ENCODE measurements at regions not wholly inside any gene's neighbourhood (a gene's known extent, or its start where the extent isn't known, plus 50 kb on each side); places are given as distances from the start of the nearest gene placed in this dataset.

- Histone ChIP-seq H2AFZ (ENCODE audit: low read depth, low read length, poor library complexity, severe bottlenecking) (no peak overlapping the region), H3K4me3 (replicated peaks in 1 of 2; ENCODE audit: low read depth in 1 of 2, low read length in 2 of 2) (no peak overlapping the region), H4K20me1 (ENCODE audit: insufficient read depth) (no peaks in the 10 kb centered on the region), H3K9me2 (ENCODE audit: insufficient read depth) (no peaks in the 10 kb centered on the region), H3K27ac (ENCODE audit: low read depth, low read length) (no peak overlapping the region), H3K9me3 (ENCODE audit: control insufficient read depth in 1 of 2, insufficient read depth in 1 of 2, low read depth in 1 of 2, low read length in 2 of 2) (no peaks in the 10 kb centered on the region), H3K36me3 (ENCODE audit: control insufficient read depth in 1 of 2, insufficient read depth in 2 of 2, low read length in 2 of 2) (no peaks in the 10 kb centered on the region), H3K27me3 (ENCODE audit: insufficient read depth, low read length) (0 out of 2 replicates have a peak, but pooled peaks cover 2% of the 10 kb centered on the region), H3K79me2 (ENCODE audit: insufficient read depth, low read length) (no peaks in the 10 kb centered on the region), H3K4me1 (ENCODE audit: control insufficient read depth in 1 of 2, insufficient read depth in 2 of 2, low read length in 2 of 2) (no peaks in the 10 kb centered on the region), H3K9ac (ENCODE audit: low read length) (no peak overlapping the region), H3K4me2 (ENCODE audit: low read length) (no peak overlapping the region)
- no TSS peak for BruUV-seq (replicated peaks)
- intact Hi-C loops (cut with micrococcal nuclease): no loop called here
- CTCF ChIA-PET: no interaction called here
- TF ChIP-seq FOSL1 (IDR thresholded peaks at IDR 0.05; ENCODE audit: low read depth): no peak
- TF ChIP-seq RAD21 (IDR thresholded peaks at IDR 0.05; ENCODE audit: low read depth): no peak
- TF ChIP-seq SRF (IDR thresholded peaks at IDR 0.05; ENCODE audit: low read depth): no peak
- no peak for TF ChIP-seq SP1 (IDR thresholded peaks at IDR 0.05; ENCODE audit: low read depth)
- TF ChIP-seq JUND (IDR thresholded peaks at IDR 0.05): no peak
- no peak for TF ChIP-seq SIN3A (IDR thresholded peaks at IDR 0.05; ENCODE audit: low read depth)
- ATAC-seq: no peak
- POLR2A ChIA-PET: no interaction called here
- DNase-seq (ENCODE audit: low read depth, low spot score): no peak
- RAD21 ChIA-PET (ENCODE audit: low non-redundant PET in 1 of 2, low total read pairs in 2 of 2, uncharacterized antibody in 2 of 2, unreplicated experiment in 2 of 2): no interaction called here
Observed at GRCh38 chr4:72899214-72899613, 170.3 kb downstream of the COX18 start.

DNA sequence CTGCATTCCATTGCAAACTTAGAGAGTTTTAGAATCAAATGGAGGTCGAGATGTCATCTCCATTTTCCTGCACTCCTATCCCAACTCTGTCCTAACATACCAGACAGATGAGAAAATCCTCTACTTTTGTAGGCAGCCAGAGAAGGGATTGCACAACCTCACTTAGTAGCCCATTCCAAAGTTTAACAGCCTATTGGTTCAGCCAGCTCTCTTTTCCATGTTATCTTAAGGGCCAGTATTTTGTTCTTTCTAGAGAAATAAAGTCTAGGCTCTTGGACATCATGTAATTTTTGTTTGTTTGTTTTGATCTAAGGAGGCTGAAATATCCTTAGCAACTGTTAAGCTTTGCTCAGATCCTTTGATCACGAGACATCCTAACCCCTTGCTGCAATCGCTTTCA, 173.0 kb downstream of the COX18 start:
- H3K9me2 ChIP-seq (ENCODE audit: insufficient read depth): no peaks in the 10 kb centered on the region
- H3K36me3 ChIP-seq (ENCODE audit: control insufficient read depth in 1 of 2, insufficient read depth in 2 of 2, low read length in 2 of 2): no peaks in the 10 kb centered on the region
- H3K9ac ChIP-seq (ENCODE audit: low read length): no peak overlapping the region
- H3K4me1 ChIP-seq (ENCODE audit: control insufficient read depth in 1 of 2, insufficient read depth in 2 of 2, low read length in 2 of 2): no peaks in the 10 kb centered on the region
- H4K20me1 ChIP-seq (ENCODE audit: insufficient read depth): no peaks in the 10 kb centered on the region
- ChIA-PET POLR2A (no interaction called here), CTCF (no interaction called here), RAD21 (ENCODE audit: low non-redundant PET in 1 of 2, low total read pairs in 2 of 2, uncharacterized antibody in 2 of 2, unreplicated experiment in 2 of 2) (no interaction called here)
- ATAC-seq: no peak
- H3K27ac ChIP-seq (ENCODE audit: low read depth, low read length): no peak overlapping the region
- BruUV-seq (replicated peaks): no TSS peak
- H3K9me3 ChIP-seq (ENCODE audit: control insufficient read depth in 1 of 2, insufficient read depth in 1 of 2, low read depth in 1 of 2, low read length in 2 of 2): no peaks in the 10 kb centered on the region
- no peak for DNase-seq (ENCODE audit: low read depth, low spot score)
- H3K27me3 ChIP-seq (ENCODE audit: insufficient read depth, low read length): 0 out of 2 replicates have a peak, but pooled peaks cover 10% of the 10 kb centered on the region
- no peak overlapping the region for H3K4me3 ChIP-seq (replicated peaks in 1 of 2; ENCODE audit: low read depth in 1 of 2, low read length in 2 of 2)
- H2AFZ ChIP-seq (ENCODE audit: low read depth, low read length, poor library complexity, severe bottlenecking): no peak overlapping the region
- no peak overlapping the region for H3K4me2 ChIP-seq (ENCODE audit: low read length)
- H3K79me2 ChIP-seq (ENCODE audit: insufficient read depth, low read length): no peaks in the 10 kb centered on the region
- intact Hi-C loops (cut with micrococcal nuclease): no loop called here
- no peak for TF ChIP-seq ATF3 (IDR thresholded peaks at IDR 0.05)
- no peak for TF ChIP-seq RAD21 (IDR thresholded peaks at IDR 0.05; ENCODE audit: low read depth)
- TF ChIP-seq, protein P1, sequence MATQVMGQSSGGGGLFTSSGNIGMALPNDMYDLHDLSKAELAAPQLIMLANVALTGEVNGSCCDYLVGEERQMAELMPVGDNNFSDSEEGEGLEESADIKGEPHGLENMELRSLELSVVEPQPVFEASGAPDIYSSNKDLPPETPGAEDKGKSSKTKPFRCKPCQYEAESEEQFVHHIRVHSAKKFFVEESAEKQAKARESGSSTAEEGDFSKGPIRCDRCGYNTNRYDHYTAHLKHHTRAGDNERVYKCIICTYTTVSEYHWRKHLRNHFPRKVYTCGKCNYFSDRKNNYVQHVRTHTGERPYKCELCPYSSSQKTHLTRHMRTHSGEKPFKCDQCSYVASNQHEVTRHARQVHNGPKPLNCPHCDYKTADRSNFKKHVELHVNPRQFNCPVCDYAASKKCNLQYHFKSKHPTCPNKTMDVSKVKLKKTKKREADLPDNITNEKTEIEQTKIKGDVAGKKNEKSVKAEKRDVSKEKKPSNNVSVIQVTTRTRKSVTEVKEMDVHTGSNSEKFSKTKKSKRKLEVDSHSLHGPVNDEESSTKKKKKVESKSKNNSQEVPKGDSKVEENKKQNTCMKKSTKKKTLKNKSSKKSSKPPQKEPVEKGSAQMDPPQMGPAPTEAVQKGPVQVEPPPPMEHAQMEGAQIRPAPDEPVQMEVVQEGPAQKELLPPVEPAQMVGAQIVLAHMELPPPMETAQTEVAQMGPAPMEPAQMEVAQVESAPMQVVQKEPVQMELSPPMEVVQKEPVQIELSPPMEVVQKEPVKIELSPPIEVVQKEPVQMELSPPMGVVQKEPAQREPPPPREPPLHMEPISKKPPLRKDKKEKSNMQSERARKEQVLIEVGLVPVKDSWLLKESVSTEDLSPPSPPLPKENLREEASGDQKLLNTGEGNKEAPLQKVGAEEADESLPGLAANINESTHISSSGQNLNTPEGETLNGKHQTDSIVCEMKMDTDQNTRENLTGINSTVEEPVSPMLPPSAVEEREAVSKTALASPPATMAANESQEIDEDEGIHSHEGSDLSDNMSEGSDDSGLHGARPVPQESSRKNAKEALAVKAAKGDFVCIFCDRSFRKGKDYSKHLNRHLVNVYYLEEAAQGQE (IDR thresholded peaks at IDR 0.05; ENCODE audit: low read depth): no peak
- TF ChIP-seq POLR2AphosphoS5 (IDR thresholded peaks at IDR 0.05; ENCODE audit: low read depth, low read length): no peak
- TF ChIP-seq YY1 (IDR thresholded peaks at IDR 0.05; ENCODE audit: extremely low read depth, insufficient replicate concordance, low read depth, low read length): no peak
- no peak for TF ChIP-seq ELF1 (IDR thresholded peaks at IDR 0.05; ENCODE audit: borderline replicate concordance, low read depth)
- TF ChIP-seq EZH2 (IDR thresholded peaks at IDR 0.05): no peak
- TF ChIP-seq CEBPB (IDR thresholded peaks at IDR 0.05; ENCODE audit: low read depth): no peak
- TF ChIP-seq ZNF274 (IDR thresholded peaks at IDR 0.05; ENCODE audit: low read depth, low read length): no peak
- TF ChIP-seq JUND (IDR thresholded peaks at IDR 0.05): no peak
- no peak for TF ChIP-seq SP1 (IDR thresholded peaks at IDR 0.05; ENCODE audit: low read depth)
- TF ChIP-seq, protein P2, sequence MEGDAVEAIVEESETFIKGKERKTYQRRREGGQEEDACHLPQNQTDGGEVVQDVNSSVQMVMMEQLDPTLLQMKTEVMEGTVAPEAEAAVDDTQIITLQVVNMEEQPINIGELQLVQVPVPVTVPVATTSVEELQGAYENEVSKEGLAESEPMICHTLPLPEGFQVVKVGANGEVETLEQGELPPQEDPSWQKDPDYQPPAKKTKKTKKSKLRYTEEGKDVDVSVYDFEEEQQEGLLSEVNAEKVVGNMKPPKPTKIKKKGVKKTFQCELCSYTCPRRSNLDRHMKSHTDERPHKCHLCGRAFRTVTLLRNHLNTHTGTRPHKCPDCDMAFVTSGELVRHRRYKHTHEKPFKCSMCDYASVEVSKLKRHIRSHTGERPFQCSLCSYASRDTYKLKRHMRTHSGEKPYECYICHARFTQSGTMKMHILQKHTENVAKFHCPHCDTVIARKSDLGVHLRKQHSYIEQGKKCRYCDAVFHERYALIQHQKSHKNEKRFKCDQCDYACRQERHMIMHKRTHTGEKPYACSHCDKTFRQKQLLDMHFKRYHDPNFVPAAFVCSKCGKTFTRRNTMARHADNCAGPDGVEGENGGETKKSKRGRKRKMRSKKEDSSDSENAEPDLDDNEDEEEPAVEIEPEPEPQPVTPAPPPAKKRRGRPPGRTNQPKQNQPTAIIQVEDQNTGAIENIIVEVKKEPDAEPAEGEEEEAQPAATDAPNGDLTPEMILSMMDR (IDR thresholded peaks at IDR 0.05 in 2 of 3, conservative IDR thresholded peaks at IDR 0.05 in 1 of 3; ENCODE audit: borderline replicate concordance in 1 of 3, insufficient read depth in 1 of 3, low read depth in 2 of 3, low read length in 2 of 3): no peak
- TF ChIP-seq ZFX (IDR thresholded peaks at IDR 0.05): no peak
- TF ChIP-seq EZH2phosphoT487 (IDR thresholded peaks at IDR 0.05; ENCODE audit: borderline replicate concordance): no peak
- TF ChIP-seq, protein P3, sequence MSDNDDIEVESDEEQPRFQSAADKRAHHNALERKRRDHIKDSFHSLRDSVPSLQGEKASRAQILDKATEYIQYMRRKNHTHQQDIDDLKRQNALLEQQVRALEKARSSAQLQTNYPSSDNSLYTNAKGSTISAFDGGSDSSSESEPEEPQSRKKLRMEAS (IDR thresholded peaks at IDR 0.05): no peak

All from HCT116 (cell line).